H1 (cell line): ENCODE measurements at regions not wholly inside any gene's neighbourhood (a gene's known extent, or its start where the extent isn't known, plus 50 kb on each side); places are given as distances from the start of the nearest gene placed in this dataset.

Source experiments
- TAF1 ChIP-seq: IDR thresholded peaks from 2 replicates; pipeline ENCODE4 v1.6.1; 2011; ENCODE audit warnings: mild to moderate bottlenecking, low read depth, low read length

- no peak for TF ChIP-seq TAF1
Measured at GRCh38 chr1:37274486-37274885, 199.9 kb upstream of the ZC3H12A start (continued).
